Mucosa of descending colon (tissue), 3 donors: ENCODE measurements at regions not wholly inside any gene's neighbourhood (a gene's known extent, or its start where the extent isn't known, plus 50 kb on each side); places are given as distances from the start of the nearest gene placed in this dataset.
"Not testable (repeated sequence)": the region's sequence is repeated elsewhere in the genome, so short reads cannot be mapped to it uniquely, and the experiment has no call there.

Experiments
- ATAC-seq: fragments of 200-7000 bp; cut with Tn5 transposase; one replicate; pipeline ENCODE4 v1.9.1; 2020; ENCODE audit warnings: mild to moderate bottlenecking, moderate library complexity
- DNase-seq, 3 donors: peaks; one replicate each; pipeline ENCODE4 v3.0.0-alpha.2; 2020
- H3K36me3 ChIP-seq: fragments of 200-600 bp; one replicate; pipeline ENCODE4 v1.8.0; 2021; ENCODE audit warnings: low read depth, mild to moderate bottlenecking
- H3K4me1 ChIP-seq: fragments of 200-600 bp; one replicate; pipeline ENCODE4 v1.8.0; 2021; ENCODE audit warnings: low read depth, mild to moderate bottlenecking
- H3K4me3 ChIP-seq: fragments of 200-600 bp; one replicate; pipeline ENCODE4 v1.8.0; 2021; ENCODE audit warnings: mild to moderate bottlenecking
- H3K9me3 ChIP-seq: fragments of 200-600 bp; one replicate; pipeline ENCODE4 v1.8.0; 2021; ENCODE audit warnings: mild to moderate bottlenecking
- CTCF ChIP-seq: fragments of 200-600 bp; IDR thresholded peaks from one replicate; pipeline ENCODE4 v1.8.0; 2022; ENCODE audit warnings: antibody characterized with exemption, mild to moderate bottlenecking
- intact Hi-C, 2 donors: fragments of 100-400 bp; cut with DNase I in 1 of 2; cut with micrococcal nuclease in 1 of 2; formaldehyde crosslinking; loops; one replicate each; pipeline versions ENCODE4 v1.11.0 to v1.11.1; 2022; cut with DNase I, micrococcal nuclease
- donor health status: DM: no; HTN: no; CAD: no; lungs with moderate emphysema.
- donor health status: DM: no; HTN: no; CAD: no.
- donor health status: DM: no; HTN: yes; CAD: no.

GRCh38 chr2:128664499-128664971 lies 345.9 kb upstream of the HS6ST1 start:
- TF ChIP-seq CTCF = no peak
- no peak overlapping the region for H3K4me3 ChIP-seq
- intact Hi-C loops = no loop called here
- no peaks in the 10 kb centered on the region for H3K9me3 ChIP-seq
- ATAC-seq = no peak
- H3K4me1 ChIP-seq = no peaks in the 10 kb centered on the region
- H3K36me3 ChIP-seq = no peaks in the 10 kb centered on the region
- DNase-seq = no peak

GRCh38 chr2:128665113-128665512 lies 346.4 kb upstream of the HS6ST1 start:
- H3K36me3 ChIP-seq = no peaks in the 10 kb centered on the region
- H3K4me1 ChIP-seq = no peaks in the 10 kb centered on the region
- no peak for TF ChIP-seq CTCF
- no peak overlapping the region for H3K4me3 ChIP-seq
- H3K9me3 ChIP-seq = no peaks in the 10 kb centered on the region
- ATAC-seq (no peak), DNase-seq (no peak)
- intact Hi-C loops = no loop called here

- no peak for ATAC-seq
- intact Hi-C loops = no loop called here
- Histone ChIP-seq H3K36me3 (no peaks in the 10 kb centered on the region), H3K4me1 (no peaks in the 10 kb centered on the region), H3K9me3 (no peaks in the 10 kb centered on the region), H3K4me3 (no peak overlapping the region)
- no peak for DNase-seq
- no peak for TF ChIP-seq CTCF
Measured at GRCh38 chr2:128666596-128666995, 347.9 kb upstream of the HS6ST1 start.

GRCh38 chr2:128667391-128667790 lies 348.7 kb upstream of the HS6ST1 start:
- ATAC-seq = no peak
- intact Hi-C loops = no loop called here
- no peak for TF ChIP-seq CTCF
- Histone ChIP-seq H3K4me3 (no peak overlapping the region), H3K36me3 (no peaks in the 10 kb centered on the region), H3K9me3 (no peaks in the 10 kb centered on the region), H3K4me1 (no peaks in the 10 kb centered on the region)
- no peak for DNase-seq

- ATAC-seq = no peak
- Histone ChIP-seq H3K4me1 (no peaks in the 10 kb centered on the region), H3K9me3 (no peaks in the 10 kb centered on the region), H3K4me3 (no peak overlapping the region), H3K36me3 (no peaks in the 10 kb centered on the region)
- TF ChIP-seq CTCF = no peak
- DNase-seq = no peak
- intact Hi-C loops = no loop called here
Measured at GRCh38 chr2:128668946-128669345, 350.3 kb upstream of the HS6ST1 start.

- no peak for ATAC-seq
- intact Hi-C loops = no loop called here
- DNase-seq = no peak
- H3K9me3 ChIP-seq = no peaks in the 10 kb centered on the region
- H3K4me3 ChIP-seq = no peak overlapping the region
- no peaks in the 10 kb centered on the region for H3K4me1 ChIP-seq
- TF ChIP-seq CTCF = no peak
- H3K36me3 ChIP-seq = no peaks in the 10 kb centered on the region
Measured at GRCh38 chr2:128670066-128670465, 351.4 kb upstream of the HS6ST1 start.

GRCh38 chr2:128671981-128672757 lies 353.5 kb upstream of the HS6ST1 start:
- H3K9me3 ChIP-seq, H3K36me3 ChIP-seq, ATAC-seq, intact Hi-C loops, DNase-seq, H3K4me1 ChIP-seq, H3K4me3 ChIP-seq: not testable (repeated sequence)

GRCh38 chr2:128679680-128680079 lies 361.0 kb upstream of the HS6ST1 start:
- H3K9me3 ChIP-seq, ATAC-seq, H3K36me3 ChIP-seq, H3K4me3 ChIP-seq, DNase-seq, H3K4me1 ChIP-seq, intact Hi-C loops: not testable (repeated sequence)
